ENCODE measurements at regions not wholly inside any gene's neighbourhood (a gene's known extent, or its start where the extent isn't known, plus 50 kb on each side); places are given as distances from the start of the nearest gene placed in this dataset.

GRCh38 chr2:129765678-129766351, 213.7 kb upstream of the RAB6C start:
- TF ChIP-seq, protein P1, sequence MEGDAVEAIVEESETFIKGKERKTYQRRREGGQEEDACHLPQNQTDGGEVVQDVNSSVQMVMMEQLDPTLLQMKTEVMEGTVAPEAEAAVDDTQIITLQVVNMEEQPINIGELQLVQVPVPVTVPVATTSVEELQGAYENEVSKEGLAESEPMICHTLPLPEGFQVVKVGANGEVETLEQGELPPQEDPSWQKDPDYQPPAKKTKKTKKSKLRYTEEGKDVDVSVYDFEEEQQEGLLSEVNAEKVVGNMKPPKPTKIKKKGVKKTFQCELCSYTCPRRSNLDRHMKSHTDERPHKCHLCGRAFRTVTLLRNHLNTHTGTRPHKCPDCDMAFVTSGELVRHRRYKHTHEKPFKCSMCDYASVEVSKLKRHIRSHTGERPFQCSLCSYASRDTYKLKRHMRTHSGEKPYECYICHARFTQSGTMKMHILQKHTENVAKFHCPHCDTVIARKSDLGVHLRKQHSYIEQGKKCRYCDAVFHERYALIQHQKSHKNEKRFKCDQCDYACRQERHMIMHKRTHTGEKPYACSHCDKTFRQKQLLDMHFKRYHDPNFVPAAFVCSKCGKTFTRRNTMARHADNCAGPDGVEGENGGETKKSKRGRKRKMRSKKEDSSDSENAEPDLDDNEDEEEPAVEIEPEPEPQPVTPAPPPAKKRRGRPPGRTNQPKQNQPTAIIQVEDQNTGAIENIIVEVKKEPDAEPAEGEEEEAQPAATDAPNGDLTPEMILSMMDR (IDR thresholded peaks at IDR 0.05) = no peak
- TF ChIP-seq POLR2A (IDR thresholded peaks at IDR 0.05) (no peak), EP300 (IDR thresholded peaks at IDR 0.05) (no peak), POLR2AphosphoS5 (IDR thresholded peaks at IDR 0.05) (no peak)

Measured in gastroesophageal sphincter (tissue), 3 donors.